NCI-H2196 treated with DMSO at 0.1 percent for 48 hours (cell line): ENCODE measurements at regions not wholly inside any gene's neighbourhood (a gene's known extent, or its start where the extent isn't known, plus 50 kb on each side); places are given as distances from the start of the nearest gene placed in this dataset.

Experiments
- DNase-seq: peaks from one replicate; lab custom pipeline; 2025; ENCODE audit not compliant: unreplicated experiment; lab: John Stamatoyannopoulos, UW

- no peak for DNase-seq
These were observed 64.5 kb upstream of the HMGA2 start for GRCh38 chr12:65759735-65760134.

GRCh38 chr12:65761301-65761700 lies 63.0 kb upstream of the HMGA2 start:
- no peak for DNase-seq

GRCh38 chr12:65764325-65764724 lies 60.0 kb upstream of the HMGA2 start:
- no peak for DNase-seq

GRCh38 chr12:65765436-65765813 lies 58.9 kb upstream of the HMGA2 start:
- DNase-seq: no peak

- no peak for DNase-seq
These were observed 54.4 kb upstream of the HMGA2 start for GRCh38 chr12:65769880-65770279.
